HG02884 (cell line): ENCODE measurements at regions not wholly inside any gene's neighbourhood (a gene's known extent, or its start where the extent isn't known, plus 50 kb on each side); places are given as distances from the start of the nearest gene placed in this dataset.
"Not testable (repeated sequence)": the region's sequence is repeated elsewhere in the genome, so short reads cannot be mapped to it uniquely, and the experiment has no call there.

Experiments used
- ATAC-seq: cut with Tn5 transposase; IDR thresholded peaks from one replicate; pipeline ENCODE4 v1.9.1; 2021; ENCODE audit warnings: mild to moderate bottlenecking, moderate library complexity; ENCODE audit not compliant: unreplicated experiment

GRCh38 chrX:115909017-115909416 lies 261.5 kb upstream of the AGTR2 start:
- no peak for ATAC-seq

DNA sequence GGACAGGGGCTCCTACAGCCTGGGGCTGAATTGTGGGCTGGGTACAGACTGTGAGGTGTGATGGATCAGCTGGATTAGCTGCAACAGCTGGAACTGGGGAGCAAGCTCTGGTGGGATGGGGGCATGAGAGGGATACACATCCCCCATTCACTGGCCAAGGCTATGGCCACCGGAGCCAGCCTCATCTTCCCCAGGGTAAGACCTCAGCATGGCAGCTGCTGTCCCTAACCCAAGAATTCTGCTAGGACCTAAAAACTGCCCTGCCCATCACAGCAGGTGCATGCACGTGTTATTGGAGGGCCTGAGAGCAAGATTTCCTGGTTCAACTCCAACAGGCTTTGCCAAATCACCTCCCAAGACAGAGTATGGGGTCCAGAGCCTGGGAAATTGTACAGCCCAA lies 258.6 kb upstream of the AGTR2 start:
- ATAC-seq, result no peak

- peak; percentile 89 for ATAC-seq
Measured at GRCh38 chrX:115912372-115912897, 258.1 kb upstream of the AGTR2 start.

- ATAC-seq, result peak; percentile 48
Measured at GRCh38 chrX:115913575-115913974, 257.0 kb upstream of the AGTR2 start.

DNA sequence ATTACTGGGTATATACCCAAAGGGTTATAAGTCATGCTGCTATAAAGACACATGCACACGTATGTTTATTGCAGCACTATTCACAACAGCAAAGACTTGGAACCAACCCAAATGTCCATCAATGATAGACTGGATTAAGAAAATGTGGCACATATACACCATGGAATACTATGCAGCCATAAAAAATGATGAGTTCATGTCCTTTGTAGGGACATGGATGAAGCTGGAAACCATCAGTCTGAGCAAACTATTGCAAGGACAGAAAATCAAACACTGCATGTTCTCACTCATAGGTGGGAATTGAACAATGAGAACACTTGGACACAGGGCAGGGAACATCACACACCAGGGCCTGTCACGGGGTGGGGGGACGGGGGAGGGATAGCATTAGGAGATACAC lies 254.9 kb upstream of the AGTR2 start:
- not testable (repeated sequence) for ATAC-seq

DNA sequence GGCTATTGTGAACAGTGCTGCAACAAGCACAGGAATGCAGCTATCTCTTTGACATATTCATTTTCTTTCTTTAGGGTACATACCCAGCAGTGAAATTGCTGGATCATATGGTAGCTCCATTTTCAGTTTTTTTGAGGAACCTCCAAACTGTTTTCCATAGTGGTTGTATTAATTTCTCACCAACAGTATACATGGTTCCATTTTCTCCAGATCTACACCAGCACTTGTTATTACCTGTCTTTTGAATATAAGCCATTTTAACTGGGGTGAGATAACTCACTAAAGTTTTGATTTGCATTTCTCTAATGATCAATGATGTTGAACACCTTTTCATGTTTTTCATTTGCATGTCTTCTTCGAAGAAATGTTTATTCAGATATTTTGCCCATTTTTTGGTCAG lies 241.1 kb upstream of the AGTR2 start:
- ATAC-seq, result no peak

DNA sequence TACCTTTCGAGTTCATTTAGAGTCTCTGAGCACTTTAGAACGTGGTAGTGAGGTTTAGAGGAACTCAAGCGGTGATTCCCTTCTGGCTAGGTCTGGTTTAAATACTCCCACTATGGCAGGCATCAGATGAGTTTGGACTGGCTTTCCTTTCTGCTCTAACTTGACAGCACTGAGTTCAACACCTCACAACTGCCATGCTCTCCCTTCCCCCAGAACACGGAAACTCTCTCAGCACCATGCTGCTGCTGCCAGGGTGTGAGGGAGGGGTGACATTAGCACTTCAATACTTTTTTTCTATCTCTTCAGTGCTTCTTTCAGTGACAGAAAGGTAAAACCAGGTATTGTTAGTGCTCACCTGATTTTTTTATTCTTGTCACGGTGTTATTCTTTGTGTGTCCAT lies 234.5 kb upstream of the AGTR2 start:
- ATAC-seq, result no peak

DNA sequence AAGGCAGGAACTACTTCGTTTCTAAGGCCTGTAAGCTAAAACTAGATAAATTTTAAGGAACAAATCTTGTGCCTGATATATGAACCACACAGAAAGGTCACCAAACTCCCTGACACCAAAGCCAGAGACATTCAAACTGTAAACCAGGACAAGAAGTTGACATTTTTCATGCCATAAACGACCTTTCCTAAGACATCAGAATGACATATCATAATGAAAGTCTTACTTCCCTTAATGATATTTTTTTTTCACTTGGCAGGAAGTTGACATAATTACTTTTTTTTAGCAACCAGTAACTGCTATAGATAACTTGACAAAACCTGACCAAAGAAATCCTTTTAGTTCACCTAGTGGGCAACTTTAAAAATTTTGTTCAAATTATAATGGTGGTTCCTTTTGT lies 231.5 kb upstream of the AGTR2 start:
- ATAC-seq, result peak; percentile 60

DNA sequence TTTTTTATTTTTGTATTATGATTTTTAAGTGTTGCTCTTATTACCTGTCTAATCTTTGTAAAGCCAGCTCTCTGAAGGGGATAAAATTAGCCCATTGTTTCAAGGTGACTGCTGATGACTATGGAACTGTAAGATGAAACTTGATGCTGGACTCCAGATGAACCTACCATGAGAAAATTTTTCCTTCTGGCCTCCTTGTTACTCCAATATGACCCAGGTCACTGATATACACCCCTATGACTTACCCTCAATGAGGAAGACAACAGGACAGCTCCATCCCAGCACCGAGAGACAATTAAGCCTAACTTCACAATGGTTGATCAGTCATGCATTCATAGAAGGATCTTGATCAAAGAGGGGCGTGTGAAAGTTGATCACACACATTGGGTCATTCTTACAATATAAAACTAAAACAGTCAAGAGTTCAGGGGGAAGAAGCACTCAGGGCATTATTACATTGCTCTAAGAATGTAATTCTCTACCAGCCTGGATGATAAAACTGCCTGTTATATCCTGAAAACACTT lies 230.8 kb upstream of the AGTR2 start:
- ATAC-seq, result no peak

DNA sequence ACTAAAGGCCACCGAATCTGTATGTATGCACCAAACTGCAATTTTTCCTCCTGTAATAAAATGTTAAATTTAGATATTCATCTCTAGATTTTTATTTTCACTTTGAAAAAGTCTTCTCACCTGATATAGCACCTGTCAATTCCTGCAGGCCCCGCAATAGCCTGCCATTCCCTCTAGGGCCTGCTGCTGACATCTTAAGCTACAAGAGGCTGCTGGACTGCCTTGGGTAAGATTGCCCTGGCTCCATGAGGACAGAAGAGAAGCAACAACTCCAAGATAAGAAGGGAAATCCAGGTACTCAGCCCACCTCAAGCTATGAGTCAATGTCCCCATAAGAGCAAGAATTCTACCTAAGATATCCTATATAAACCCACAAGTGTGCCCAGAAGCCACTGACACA lies 230.2 kb upstream of the AGTR2 start:
- ATAC-seq, result peak; percentile 22

DNA sequence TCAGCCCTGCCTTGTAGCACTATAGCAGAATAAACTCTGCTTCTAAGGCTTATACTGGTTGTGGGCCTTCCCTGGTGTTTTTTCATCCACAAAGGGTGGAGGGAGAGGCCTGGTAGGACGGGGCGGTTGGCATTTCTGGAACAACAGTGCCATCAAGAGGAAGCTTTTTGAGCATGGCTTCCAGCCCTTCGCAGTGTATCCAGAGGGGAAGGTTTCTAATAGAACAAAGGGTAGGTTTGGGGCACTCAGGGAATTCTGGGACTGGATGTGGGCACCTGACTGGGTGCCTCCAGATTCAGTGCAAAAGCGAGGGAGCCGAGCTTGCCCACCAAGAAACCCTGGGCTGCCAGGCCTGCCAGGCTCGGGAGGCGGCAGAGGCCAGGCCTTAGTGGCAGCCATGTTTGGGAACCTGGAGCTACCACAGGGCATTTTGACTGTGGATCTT lies 229.6 kb upstream of the AGTR2 start:
- peak; percentile 41 for ATAC-seq

DNA sequence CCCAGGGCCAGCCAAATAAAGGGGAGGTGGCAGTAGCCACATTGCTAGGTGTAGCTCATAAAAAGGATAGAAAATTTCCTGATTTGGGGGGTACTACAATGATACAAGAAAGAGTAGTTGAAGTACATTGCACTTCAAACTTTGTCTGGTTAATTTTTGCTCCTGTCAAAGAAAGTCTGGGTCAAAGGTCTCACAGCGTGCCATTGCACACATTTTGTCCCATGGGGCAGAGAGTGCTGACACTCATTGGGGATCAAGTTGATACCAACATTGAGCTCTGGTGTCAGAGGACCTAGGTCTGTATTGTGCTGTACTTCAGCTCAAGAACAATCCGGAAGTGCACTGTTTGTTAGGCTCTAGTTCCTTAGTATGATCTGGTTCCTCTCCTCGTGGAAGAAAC lies 229.2 kb upstream of the AGTR2 start:
- no peak for ATAC-seq

DNA sequence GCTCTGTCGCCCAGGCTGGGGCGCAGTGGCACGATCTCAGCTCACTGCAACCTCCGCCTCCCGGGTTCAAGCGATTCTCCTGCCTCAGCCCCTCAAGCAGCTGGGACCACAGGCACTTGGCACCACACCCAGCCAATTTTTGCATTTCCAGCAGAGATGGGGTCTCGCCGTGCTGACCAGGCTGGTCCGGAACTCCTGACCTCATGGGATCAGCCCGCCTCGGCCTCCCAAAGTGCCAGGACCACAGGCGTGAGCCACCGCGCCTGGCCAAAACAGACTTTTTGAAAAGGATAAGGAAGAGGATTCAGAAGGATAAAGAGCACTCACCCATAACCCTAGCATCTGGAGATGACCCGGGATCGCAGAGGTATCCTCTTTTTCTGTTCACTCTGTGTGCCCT lies 224.5 kb upstream of the AGTR2 start:
- no peak for ATAC-seq

DNA sequence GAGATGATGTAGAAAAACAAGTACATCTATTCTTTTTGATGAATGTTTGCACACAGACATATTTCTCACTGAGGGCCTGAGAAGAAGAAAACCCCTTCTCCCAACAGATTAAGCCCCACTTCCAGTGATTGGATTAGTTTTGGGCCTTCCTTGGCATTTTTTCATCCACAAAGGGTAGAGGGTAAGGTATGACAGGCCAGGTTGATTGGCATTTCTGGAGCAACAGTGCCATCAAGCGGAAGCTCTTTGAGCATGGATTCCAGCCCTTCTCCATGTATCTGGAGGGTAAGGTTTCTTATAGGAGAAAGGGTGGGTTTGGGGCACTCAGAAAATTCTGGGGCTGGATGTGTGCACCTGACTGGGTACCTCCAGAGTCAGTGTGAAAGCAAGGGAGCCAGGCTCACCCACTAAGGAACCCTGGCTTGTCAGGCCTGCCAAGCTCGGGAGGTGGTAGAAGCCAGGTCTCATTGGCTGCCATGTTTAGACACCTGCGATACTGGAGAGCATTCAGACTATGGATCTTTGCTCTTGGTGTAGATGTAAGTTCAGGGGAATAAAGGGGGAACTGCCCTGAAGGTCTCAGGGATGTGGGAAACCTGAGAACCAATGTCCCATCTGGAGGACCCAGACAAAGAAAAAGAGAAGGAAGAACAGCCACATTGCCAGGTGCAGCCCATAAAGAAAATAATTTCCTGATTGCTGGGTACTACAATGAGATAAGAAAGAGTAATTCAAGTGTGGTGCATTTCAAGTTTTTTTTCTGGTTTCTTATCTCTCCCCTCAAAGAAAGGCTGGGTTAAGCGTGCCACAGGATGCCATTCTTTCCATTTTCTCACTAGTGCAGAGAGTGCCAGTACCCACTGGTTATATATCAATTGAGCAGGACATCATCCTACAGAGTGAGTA lies 222.3 kb upstream of the AGTR2 start:
- ATAC-seq, result no peak

DNA sequence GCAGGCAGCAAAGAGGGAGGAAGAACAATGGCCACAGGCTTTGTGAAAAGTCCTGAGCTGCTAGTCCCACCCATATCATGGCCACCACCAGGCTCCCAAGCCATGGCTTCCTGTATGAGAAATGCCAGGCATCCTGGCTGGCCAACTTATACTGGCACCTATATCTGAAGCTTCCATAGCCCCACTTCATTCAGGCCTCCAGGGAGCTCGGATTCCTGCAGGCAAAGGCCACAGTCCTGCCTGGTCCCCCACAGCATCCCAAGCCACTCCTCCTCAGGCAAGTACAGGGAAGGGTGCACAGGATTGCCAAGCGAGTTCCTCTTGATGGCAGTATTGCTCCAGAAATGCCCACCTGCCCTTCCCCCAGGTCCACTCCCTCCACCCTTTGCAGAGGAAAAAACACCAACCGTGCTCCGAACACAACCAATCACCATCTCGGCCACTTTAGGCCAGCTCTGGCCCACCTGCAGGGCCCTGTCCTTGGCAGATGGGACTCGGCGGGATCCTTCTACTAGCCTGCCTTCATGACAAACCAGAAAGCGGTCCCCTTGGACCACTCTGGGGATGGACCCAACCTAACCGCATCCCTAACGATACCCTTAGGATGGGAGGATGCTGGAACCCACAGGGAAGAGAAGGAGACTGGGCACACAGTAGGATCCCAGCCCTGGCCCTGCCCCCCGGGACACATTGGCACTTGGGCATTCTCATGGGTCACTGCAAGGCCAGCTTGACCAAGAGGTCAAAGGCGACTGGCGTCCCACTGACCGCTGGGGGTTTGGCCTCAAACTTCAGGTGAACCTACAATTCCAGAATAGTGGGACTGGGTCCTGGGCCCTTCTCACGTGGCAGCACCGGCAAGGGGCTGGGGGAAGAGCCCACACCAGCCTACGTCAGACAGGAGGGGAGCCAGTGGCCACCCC lies 220.4 kb upstream of the AGTR2 start:
- ATAC-seq, result no peak

- ATAC-seq, result no peak
Measured at GRCh38 chrX:115952417-115953092, 218.0 kb upstream of the AGTR2 start.

DNA sequence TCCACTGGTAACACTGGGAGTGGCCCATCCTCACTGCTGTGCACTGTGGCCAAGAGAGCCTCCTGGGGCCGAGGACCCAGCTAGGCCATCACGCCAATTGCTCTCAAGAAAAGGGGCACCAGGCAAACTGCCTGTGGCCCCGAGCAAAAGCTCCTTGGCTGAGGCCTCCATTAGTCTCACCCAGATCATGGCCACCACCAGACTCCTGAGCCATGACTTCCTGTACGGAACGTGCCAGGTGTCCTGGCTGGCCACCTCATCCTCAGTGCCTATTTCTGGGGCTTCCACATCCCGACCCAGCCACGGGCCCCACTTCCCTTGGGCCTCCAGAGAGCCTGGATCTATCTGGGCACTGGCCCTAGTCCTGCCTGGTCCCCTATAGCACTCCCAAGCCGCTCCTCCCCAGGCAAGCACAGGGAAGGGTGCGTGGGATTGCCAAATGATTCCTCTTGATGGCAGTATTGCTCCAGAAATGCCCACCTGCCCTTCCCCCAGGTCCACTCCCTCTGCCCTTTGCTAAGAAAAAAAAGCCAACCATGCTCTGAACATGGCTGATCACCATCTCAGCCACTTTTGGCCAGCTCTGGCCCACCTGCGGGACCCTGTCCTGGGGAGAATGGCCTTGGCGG lies 212.6 kb upstream of the AGTR2 start:
- ATAC-seq, result no peak

GRCh38 chrX:115958687-115959359 lies 211.7 kb upstream of the AGTR2 start:
- no peak for ATAC-seq

DNA sequence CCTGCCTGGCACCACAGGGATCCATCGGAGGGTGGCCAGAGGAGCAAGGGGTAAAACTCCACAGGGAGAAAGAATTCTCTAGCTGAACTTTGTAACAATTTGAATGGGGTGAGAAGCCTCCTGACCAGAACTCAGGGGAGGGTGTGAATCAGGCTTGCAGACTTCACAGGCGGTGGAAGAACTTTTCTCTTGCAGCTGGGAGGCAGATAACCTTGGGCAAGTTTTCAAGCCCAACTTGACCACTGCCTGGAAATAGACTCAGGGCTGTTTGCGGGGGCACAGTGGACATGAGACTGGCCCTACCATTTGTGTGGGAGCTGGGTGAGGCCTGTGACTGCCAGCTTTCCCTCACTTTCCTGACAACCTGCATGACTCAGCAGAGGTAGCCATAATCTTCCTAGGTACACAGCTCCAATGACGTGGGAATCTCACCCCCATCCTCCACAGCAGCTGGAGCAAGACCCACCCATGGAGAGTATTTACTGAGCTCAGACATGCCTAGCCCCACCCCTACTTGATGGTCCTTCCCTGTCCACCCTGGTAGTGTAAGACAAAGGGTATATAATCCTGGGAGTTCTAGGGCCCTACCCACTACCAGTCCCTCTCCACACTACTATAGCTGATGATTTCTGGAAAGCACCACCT lies 210.0 kb upstream of the AGTR2 start:
- ATAC-seq, result no peak
